ENCODE measurements at regions not wholly inside any gene's neighbourhood (a gene's known extent, or its start where the extent isn't known, plus 50 kb on each side); places are given as distances from the start of the nearest gene placed in this dataset.

GRCh38 chr13:106858903-106859532 is 291.1 kb upstream of the ARGLU1 start:
- Histone ChIP-seq H3K4me3 (ENCODE audit: low read depth, low read length) (no peak overlapping the region), H3K9me3 (ENCODE audit: control insufficient read depth, insufficient read depth, low read depth, low read length) (no peaks in the 10 kb centered on the region), H3K36me3 (ENCODE audit: control insufficient read depth in 2 of 2, insufficient read depth in 1 of 2, low read length in 2 of 2) (no peaks in the 10 kb centered on the region), H3K4me1 (ENCODE audit: control insufficient read depth, insufficient read depth, low read length) (peaks cover 12% of the 10 kb centered on the region), H3K27ac (ENCODE audit: extremely low read depth, low read depth, low read length) (peak overlapping the region; percentile 53; the same call in 1 of the 2 replicates)
- no peak for TF ChIP-seq PRDM10 (tag by site-specific recombination; IDR thresholded peaks at IDR 0.05)
- TF ChIP-seq ZNF335 (tag by site-specific recombination; conservative IDR thresholded peaks at IDR 0.05) = no peak
- TF ChIP-seq YY2 (tag by site-specific recombination; IDR thresholded peaks at IDR 0.05) = no peak
- TF ChIP-seq ZFP41 (tag by site-specific recombination; IDR thresholded peaks at IDR 0.05; ENCODE audit: borderline replicate concordance) = no peak
- TF ChIP-seq KLF16 (tag by site-specific recombination; IDR thresholded peaks at IDR 0.05) = no peak
- no peak for TF ChIP-seq ZNF155 (tag by site-specific recombination; IDR thresholded peaks at IDR 0.05)
- no peak for TF ChIP-seq ATF2 (tag by site-specific recombination; IDR thresholded peaks at IDR 0.05; ENCODE audit: low read depth)
- no peak for TF ChIP-seq PBX3 (CRISPR knock-in tag; IDR thresholded peaks at IDR 0.05)
- no peak for TF ChIP-seq ZNF140 (tag by site-specific recombination; IDR thresholded peaks at IDR 0.05)
- no peak for TF ChIP-seq ZNF670 (tag by site-specific recombination; IDR thresholded peaks at IDR 0.05; ENCODE audit: low read depth)
- no peak for TF ChIP-seq ZNF623 (tag by site-specific recombination; IDR thresholded peaks at IDR 0.05)
- TF ChIP-seq HIC1 (tag by site-specific recombination; IDR thresholded peaks at IDR 0.05) = no peak
- no peak for TF ChIP-seq ZNF362 (tag by site-specific recombination; IDR thresholded peaks at IDR 0.05)
- CTCF ChIA-PET = no interaction called here
- POLR2A ChIA-PET = no interaction called here

- no peak for TF ChIP-seq ZNF600 (tag by site-specific recombination; IDR thresholded peaks at IDR 0.05)
- no peak for TF ChIP-seq ZNF777 (tag by site-specific recombination; IDR thresholded peaks at IDR 0.05; ENCODE audit: borderline replicate concordance)
- Histone ChIP-seq H3K9me3 (ENCODE audit: control insufficient read depth, insufficient read depth, low read depth, low read length) (no peaks in the 10 kb centered on the region), H3K4me3 (ENCODE audit: low read depth, low read length) (no peak overlapping the region), H3K27ac (ENCODE audit: extremely low read depth, low read depth, low read length) (no peak overlapping the region), H3K4me1 (ENCODE audit: control insufficient read depth, insufficient read depth, low read length) (no peaks in the 10 kb centered on the region), H3K36me3 (ENCODE audit: control insufficient read depth in 2 of 2, insufficient read depth in 1 of 2, low read length in 2 of 2) (no peaks in the 10 kb centered on the region)
- ChIA-PET POLR2A (no interaction called here), CTCF (no interaction called here)
Observed at GRCh38 chr13:106852436-106852835, 284.5 kb upstream of the ARGLU1 start.
